ENCODE measurements at regions not wholly inside any gene's neighbourhood (a gene's known extent, or its start where the extent isn't known, plus 50 kb on each side); places are given as distances from the start of the nearest gene placed in this dataset.

DNA sequence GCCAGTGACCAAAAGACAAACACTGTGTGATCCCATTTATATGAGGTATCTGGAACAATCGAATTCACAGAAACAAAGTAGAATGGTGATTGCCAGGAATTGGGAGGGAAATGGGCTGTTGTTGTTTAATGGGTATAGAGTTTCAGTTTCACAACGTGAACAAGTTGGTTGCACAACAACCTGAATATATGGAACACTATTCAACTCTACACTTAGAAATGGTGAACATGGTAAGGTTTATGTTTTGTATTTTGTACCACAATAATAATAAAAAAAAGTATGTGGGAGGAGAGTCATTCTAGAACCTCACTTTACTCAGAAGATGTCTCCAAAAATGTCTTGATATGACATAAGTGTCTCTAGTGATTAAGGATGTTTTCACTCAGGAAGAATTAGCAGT is 85.2 kb upstream of the SGCE start:
- Histone ChIP-seq H3K4me1 (ENCODE audit: control extremely low read depth in 1 of 4, control insufficient read depth in 4 of 4, insufficient read depth in 4 of 4, low read length in 3 of 4) (no peaks in the 10 kb centered on the region), H3K27ac (ENCODE audit: insufficient read depth in 1 of 2, low read depth in 1 of 2, low read length in 2 of 2, poor library complexity in 1 of 2, severe bottlenecking in 2 of 2) (no peak overlapping the region), H3K4me3 (ENCODE audit: control insufficient read depth in 1 of 7, extremely low read depth in 1 of 7, insufficient read depth in 4 of 7, low read depth in 2 of 7, low read length in 6 of 7) (no peak overlapping the region), H3K27me3 (replicated peaks in 2 of 5; ENCODE audit: control insufficient read depth in 4 of 5, insufficient read depth in 5 of 5, low read length in 4 of 5) (no peaks in the 10 kb centered on the region), H3K36me3 (ENCODE audit: control insufficient read depth in 4 of 4, insufficient read depth in 4 of 4, low read length in 3 of 4) (no peaks in the 10 kb centered on the region), H3K9me3 (ENCODE audit: control extremely low read depth in 1 of 5, control insufficient read depth in 4 of 5, insufficient read depth in 2 of 5, low read depth in 1 of 5, low read length in 4 of 5) (no peaks in the 10 kb centered on the region)
- ChIA-PET CTCF (no interaction called here), POLR2A (no interaction called here)
- WGBS (ENCODE audit: insufficient coverage): no CpG with 5 or more reads among the region's 2 CpGs
- DNase-seq: no peak

DNA sequence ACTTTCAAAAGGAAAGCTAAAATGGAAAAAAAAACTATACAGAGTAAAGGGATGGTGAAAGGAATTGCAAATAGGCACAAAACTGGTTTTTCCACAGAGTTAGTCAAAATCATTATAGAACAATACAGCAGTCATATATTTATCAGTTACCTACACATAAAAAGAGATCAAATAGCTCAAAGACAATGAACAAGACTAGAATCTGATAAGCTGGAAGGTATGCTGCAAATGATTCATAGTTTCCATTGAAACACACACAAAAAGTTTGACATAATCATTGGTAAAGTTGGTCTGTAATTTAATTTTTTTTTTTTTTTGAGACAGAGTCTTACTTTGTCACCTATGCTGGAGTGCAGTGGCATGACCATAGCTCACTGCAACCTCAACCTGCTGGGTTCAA is 92.4 kb upstream of the SGCE start:
- no peaks in the 10 kb centered on the region for H3K9me3 ChIP-seq (ENCODE audit: control extremely low read depth in 1 of 5, control insufficient read depth in 4 of 5, insufficient read depth in 2 of 5, low read depth in 1 of 5, low read length in 4 of 5)
- ChIA-PET CTCF (interaction anchor here (0.6 kb wide), 2 partner anchors 298 to 629 kb away, joined by 3 read pairs; no protein-coding TSS in a partner anchor), POLR2A (no interaction called here)
- H3K4me3 ChIP-seq (ENCODE audit: control insufficient read depth in 1 of 7, extremely low read depth in 1 of 7, insufficient read depth in 4 of 7, low read depth in 2 of 7, low read length in 6 of 7): no peak overlapping the region
- no peak for DNase-seq
- H3K36me3 ChIP-seq (ENCODE audit: control insufficient read depth in 4 of 4, insufficient read depth in 4 of 4, low read length in 3 of 4): no peaks in the 10 kb centered on the region
- H3K4me1 ChIP-seq (ENCODE audit: control extremely low read depth in 1 of 4, control insufficient read depth in 4 of 4, insufficient read depth in 4 of 4, low read length in 3 of 4): no peaks in the 10 kb centered on the region
- no peak overlapping the region for H3K27ac ChIP-seq (ENCODE audit: insufficient read depth in 1 of 2, low read depth in 1 of 2, low read length in 2 of 2, poor library complexity in 1 of 2, severe bottlenecking in 2 of 2)
- H3K27me3 ChIP-seq (replicated peaks in 2 of 5; ENCODE audit: control insufficient read depth in 4 of 5, insufficient read depth in 5 of 5, low read length in 4 of 5): no peaks in the 10 kb centered on the region

GRCh38 chr7:94760446-94761100 is 104.6 kb upstream of the SGCE start:
- H3K27me3 ChIP-seq (replicated peaks in 2 of 5; ENCODE audit: control insufficient read depth in 4 of 5, insufficient read depth in 5 of 5, low read length in 4 of 5): no peaks in the 10 kb centered on the region
- H3K4me1 ChIP-seq (ENCODE audit: control extremely low read depth in 1 of 4, control insufficient read depth in 4 of 4, insufficient read depth in 4 of 4, low read length in 3 of 4): no peaks in the 10 kb centered on the region
- CTCF ChIA-PET: no interaction called here
- POLR2A ChIA-PET: no interaction called here
- DNase-seq: no peak
- H3K27ac ChIP-seq (ENCODE audit: insufficient read depth in 1 of 2, low read depth in 1 of 2, low read length in 2 of 2, poor library complexity in 1 of 2, severe bottlenecking in 2 of 2): no peak overlapping the region
- H3K36me3 ChIP-seq (ENCODE audit: control insufficient read depth in 4 of 4, insufficient read depth in 4 of 4, low read length in 3 of 4): no peaks in the 10 kb centered on the region
- H3K9me3 ChIP-seq (ENCODE audit: control extremely low read depth in 1 of 5, control insufficient read depth in 4 of 5, insufficient read depth in 2 of 5, low read depth in 1 of 5, low read length in 4 of 5): peaks cover 0 to 9% (median 2%) of the 10 kb centered on the region in 5 experiments
- no peak overlapping the region for H3K4me3 ChIP-seq (ENCODE audit: control insufficient read depth in 1 of 7, extremely low read depth in 1 of 7, insufficient read depth in 4 of 7, low read depth in 2 of 7, low read length in 6 of 7)
- no CpG with 5 or more reads among the region's 2 CpGs for WGBS (ENCODE audit: insufficient coverage)

- ChIA-PET POLR2A (no interaction called here), CTCF (no interaction called here)
- DNase-seq: no peak
- no peaks in the 10 kb centered on the region for H3K4me1 ChIP-seq (ENCODE audit: control extremely low read depth in 1 of 4, control insufficient read depth in 4 of 4, insufficient read depth in 4 of 4, low read length in 3 of 4)
- peaks cover 0 to 6% (median 2%) of the 10 kb centered on the region in 5 experiments for H3K9me3 ChIP-seq (ENCODE audit: control extremely low read depth in 1 of 5, control insufficient read depth in 4 of 5, insufficient read depth in 2 of 5, low read depth in 1 of 5, low read length in 4 of 5)
- H3K27ac ChIP-seq (ENCODE audit: insufficient read depth in 1 of 2, low read depth in 1 of 2, low read length in 2 of 2, poor library complexity in 1 of 2, severe bottlenecking in 2 of 2): no peak overlapping the region
- no peaks in the 10 kb centered on the region for H3K36me3 ChIP-seq (ENCODE audit: control insufficient read depth in 4 of 4, insufficient read depth in 4 of 4, low read length in 3 of 4)
- H3K4me3 ChIP-seq (ENCODE audit: control insufficient read depth in 1 of 7, extremely low read depth in 1 of 7, insufficient read depth in 4 of 7, low read depth in 2 of 7, low read length in 6 of 7): no peak overlapping the region
- H3K27me3 ChIP-seq (replicated peaks in 2 of 5; ENCODE audit: control insufficient read depth in 4 of 5, insufficient read depth in 5 of 5, low read length in 4 of 5): no peaks in the 10 kb centered on the region
Measured at GRCh38 chr7:94761451-94761850, 105.5 kb upstream of the SGCE start.

DNA sequence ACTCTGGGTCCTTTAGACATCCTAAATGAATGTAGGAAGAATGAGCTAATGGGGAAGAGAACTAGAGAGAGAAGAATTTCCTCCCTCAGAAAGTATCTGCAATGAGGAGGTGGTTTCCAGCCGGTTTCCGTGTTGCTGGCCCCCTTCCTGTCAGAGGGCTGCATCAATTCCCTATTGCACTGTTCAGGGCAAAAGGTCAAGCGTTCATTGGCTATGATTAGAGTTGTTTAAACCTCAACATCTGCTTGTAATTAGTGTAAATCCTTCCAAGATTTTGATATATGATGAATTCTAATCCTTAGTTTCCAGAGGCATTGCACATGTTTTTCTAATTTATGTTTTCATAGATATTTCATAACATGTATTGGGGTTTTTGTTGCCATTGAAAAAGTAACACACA is 107.3 kb upstream of the SGCE start:
- POLR2A ChIA-PET: no interaction called here
- Histone ChIP-seq H3K27me3 (replicated peaks in 2 of 5; ENCODE audit: control insufficient read depth in 4 of 5, insufficient read depth in 5 of 5, low read length in 4 of 5) (no peaks in the 10 kb centered on the region), H3K9me3 (ENCODE audit: control extremely low read depth in 1 of 5, control insufficient read depth in 4 of 5, insufficient read depth in 2 of 5, low read depth in 1 of 5, low read length in 4 of 5) (no peaks in the 10 kb centered on the region), H3K4me1 (ENCODE audit: control extremely low read depth in 1 of 4, control insufficient read depth in 4 of 4, insufficient read depth in 4 of 4, low read length in 3 of 4) (no peaks in the 10 kb centered on the region), H3K27ac (ENCODE audit: insufficient read depth in 1 of 2, low read depth in 1 of 2, low read length in 2 of 2, poor library complexity in 1 of 2, severe bottlenecking in 2 of 2) (no peak overlapping the region), H3K36me3 (ENCODE audit: control insufficient read depth in 4 of 4, insufficient read depth in 4 of 4, low read length in 3 of 4) (no peaks in the 10 kb centered on the region), H3K4me3 (ENCODE audit: control insufficient read depth in 1 of 7, extremely low read depth in 1 of 7, insufficient read depth in 4 of 7, low read depth in 2 of 7, low read length in 6 of 7) (no peak overlapping the region)
- WGBS (ENCODE audit: insufficient coverage): 67% methylated on average over 2 of the region's 3 CpGs
- no peak for DNase-seq
- CTCF ChIA-PET: no interaction called here

GRCh38 chr7:94769724-94770123 is 113.8 kb upstream of the SGCE start:
- POLR2A ChIA-PET: no interaction called here
- WGBS (ENCODE audit: insufficient coverage): 100% methylated on average over 1 of the region's 2 CpGs
- H3K4me3 ChIP-seq (ENCODE audit: control insufficient read depth in 1 of 7, extremely low read depth in 1 of 7, insufficient read depth in 4 of 7, low read depth in 2 of 7, low read length in 6 of 7): no peak overlapping the region
- no peaks in the 10 kb centered on the region for H3K27me3 ChIP-seq (replicated peaks in 2 of 5; ENCODE audit: control insufficient read depth in 4 of 5, insufficient read depth in 5 of 5, low read length in 4 of 5)
- DNase-seq: no peak
- no peak overlapping the region for H3K27ac ChIP-seq (ENCODE audit: insufficient read depth in 1 of 2, low read depth in 1 of 2, low read length in 2 of 2, poor library complexity in 1 of 2, severe bottlenecking in 2 of 2)
- no peaks in the 10 kb centered on the region for H3K9me3 ChIP-seq (ENCODE audit: control extremely low read depth in 1 of 5, control insufficient read depth in 4 of 5, insufficient read depth in 2 of 5, low read depth in 1 of 5, low read length in 4 of 5)
- H3K4me1 ChIP-seq (ENCODE audit: control extremely low read depth in 1 of 4, control insufficient read depth in 4 of 4, insufficient read depth in 4 of 4, low read length in 3 of 4): no peaks in the 10 kb centered on the region
- H3K36me3 ChIP-seq (ENCODE audit: control insufficient read depth in 4 of 4, insufficient read depth in 4 of 4, low read length in 3 of 4): no peaks in the 10 kb centered on the region
- CTCF ChIA-PET: interaction anchor here (1.7 kb wide), 1 partner anchor 27 kb away, joined by 3 read pairs; no protein-coding TSS in a partner anchor

DNA sequence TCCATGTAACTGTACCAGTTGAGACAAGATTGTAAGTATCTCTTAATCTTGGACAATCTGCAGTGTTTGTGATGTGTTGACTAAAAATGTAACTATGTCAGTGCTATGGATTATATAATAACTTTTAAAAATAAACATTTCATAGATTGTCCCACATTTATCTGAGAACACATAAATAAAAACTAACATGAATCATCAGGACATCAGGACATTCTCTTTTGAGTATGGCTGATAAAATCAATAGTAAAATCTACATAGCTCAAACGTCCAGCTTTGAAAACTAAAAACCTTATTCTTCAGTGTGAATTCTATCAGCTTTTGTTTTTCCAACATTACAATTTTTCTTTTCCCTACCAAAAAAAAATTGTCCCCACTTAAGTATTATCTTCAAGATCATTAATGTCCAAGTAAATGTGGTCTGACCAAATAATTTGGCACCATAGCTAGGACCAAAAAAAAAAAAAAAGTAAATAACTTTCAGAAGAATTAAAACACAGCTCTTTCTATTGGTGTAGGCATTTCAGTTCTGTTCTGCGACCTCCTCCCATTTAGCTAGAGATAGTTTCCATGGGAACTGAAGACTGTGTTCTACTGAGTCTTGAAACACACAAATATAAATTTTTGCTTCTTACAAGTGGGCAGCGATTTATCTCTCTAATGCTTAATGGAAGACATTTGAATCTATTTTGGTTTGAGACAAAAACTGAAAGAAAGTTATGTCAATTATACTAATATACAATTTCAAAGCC is 123.0 kb upstream of the SGCE start:
- CTCF ChIA-PET: no interaction called here
- Histone ChIP-seq H3K4me3 (ENCODE audit: control insufficient read depth in 1 of 7, extremely low read depth in 1 of 7, insufficient read depth in 4 of 7, low read depth in 2 of 7, low read length in 6 of 7) (no peak overlapping the region), H3K36me3 (ENCODE audit: control insufficient read depth in 4 of 4, insufficient read depth in 4 of 4, low read length in 3 of 4) (no peaks in the 10 kb centered on the region), H3K4me1 (ENCODE audit: control extremely low read depth in 1 of 4, control insufficient read depth in 4 of 4, insufficient read depth in 4 of 4, low read length in 3 of 4) (no peaks in the 10 kb centered on the region), H3K9me3 (ENCODE audit: control extremely low read depth in 1 of 5, control insufficient read depth in 4 of 5, insufficient read depth in 2 of 5, low read depth in 1 of 5, low read length in 4 of 5) (peaks cover 0 to 1% (median 0%) of the 10 kb centered on the region in 5 experiments), H3K27ac (ENCODE audit: insufficient read depth in 1 of 2, low read depth in 1 of 2, low read length in 2 of 2, poor library complexity in 1 of 2, severe bottlenecking in 2 of 2) (no peak overlapping the region), H3K27me3 (replicated peaks in 2 of 5; ENCODE audit: control insufficient read depth in 4 of 5, insufficient read depth in 5 of 5, low read length in 4 of 5) (no peaks in the 10 kb centered on the region)
- DNase-seq: no peak
- POLR2A ChIA-PET: no interaction called here
- WGBS (ENCODE audit: insufficient coverage): 100% methylated on average over 1 of the region's 3 CpGs
